HCT116 (cell line): ENCODE measurements at regions not wholly inside any gene's neighbourhood (a gene's known extent, or its start where the extent isn't known, plus 50 kb on each side); places are given as distances from the start of the nearest gene placed in this dataset.

Source experiments
- CBX3 ChIP-seq: IDR thresholded peaks from 2 replicates; pipeline ENCODE4 v1.6.1; 2012; ENCODE audit warnings: low read depth
- CEBPB ChIP-seq: IDR thresholded peaks from 2 replicates; pipeline ENCODE4 v1.6.1; 2012; ENCODE audit warnings: low read depth
- ELF1 ChIP-seq: IDR thresholded peaks from 2 replicates; pipeline ENCODE4 v1.6.1; 2012; ENCODE audit warnings: low read depth, borderline replicate concordance
- EZH2 ChIP-seq: fragments of 200-600 bp; sonication (generic); IDR thresholded peaks from 2 replicates; pipeline ENCODE4 v1.6.1; 2017; ENCODE audit warnings: antibody characterized with exemption, mixed run types
- EZH2phosphoT487 ChIP-seq: fragments of 200-600 bp; IDR thresholded peaks from 2 replicates; pipeline ENCODE4 v1.6.1; 2018; ENCODE audit warnings: antibody characterized with exemption, borderline replicate concordance
- FOSL1 ChIP-seq: IDR thresholded peaks from 2 replicates; pipeline ENCODE4 v1.6.1; 2012; ENCODE audit warnings: low read depth
- POLR2A ChIP-seq: IDR thresholded peaks from 2 replicates; pipeline ENCODE4 v1.7.0; 2011; ENCODE audit warnings: borderline replicate concordance; ENCODE audit not compliant: insufficient read depth, insufficient read length; ENCODE audit errors: extremely low read depth
- RAD21 ChIP-seq: IDR thresholded peaks from 2 replicates; pipeline ENCODE4 v1.6.1; 2012; ENCODE audit warnings: low read depth, mild to moderate bottlenecking
- SIN3A ChIP-seq: IDR thresholded peaks from 2 replicates; pipeline ENCODE4 v1.6.1; 2012; ENCODE audit warnings: low read depth
- SP1 ChIP-seq: IDR thresholded peaks from 2 replicates; pipeline ENCODE4 v1.6.1; 2012; ENCODE audit warnings: low read depth
- SRF ChIP-seq: IDR thresholded peaks from 2 replicates; pipeline ENCODE4 v1.6.1; 2012; ENCODE audit warnings: low read depth
- TCF7L2 ChIP-seq: IDR thresholded peaks from 2 replicates; pipeline ENCODE4 v1.7.0; 2011; ENCODE audit warnings: borderline replicate concordance, inconsistent platforms; ENCODE audit not compliant: insufficient read depth, insufficient read length; ENCODE audit errors: extremely low read depth
- YY1 ChIP-seq: IDR thresholded peaks from 2 replicates; pipeline ENCODE4 v1.6.1; 2011; ENCODE audit warnings: low read length, low read depth, moderate library complexity, mild to moderate bottlenecking; ENCODE audit not compliant: insufficient replicate concordance; ENCODE audit errors: extremely low read depth
- ZFX ChIP-seq: fragments of 450-650 bp; IDR thresholded peaks from 2 replicates; pipeline ENCODE4 v1.6.1; 2017
- ZNF274 ChIP-seq: fragments of 200-500 bp; sonication (Bioruptor generic); IDR thresholded peaks from 2 replicates; pipeline ENCODE4 v1.6.1; 2014; ENCODE audit warnings: mild to moderate bottlenecking, low read depth, low read length, inconsistent platforms
- TF ChIP-seq, protein P1 (sequence below), 3 experiments: fragments of 200-600 bp in 1 of 3; sonication (generic) in 1 of 3; IDR thresholded peaks in 2 of 3; conservative IDR thresholded peaks in 1 of 3; 2 replicates each; pipeline ENCODE4 v1.5.1; 2012 to 2017; ENCODE audit warnings: low read depth in 2 of 3, low read length in 2 of 3, antibody characterized with exemption in 1 of 3, borderline replicate concordance in 1 of 3, control low read depth in 1 of 3, mild to moderate bottlenecking in 1 of 3, mixed read lengths in 1 of 3, mixed run types in 1 of 3, moderate library complexity in 1 of 3; ENCODE audit not compliant: insufficient read depth in 1 of 3
- TF ChIP-seq, protein P2 (sequence below): IDR thresholded peaks from 2 replicates; pipeline ENCODE4 v1.6.1; 2012

DNA sequence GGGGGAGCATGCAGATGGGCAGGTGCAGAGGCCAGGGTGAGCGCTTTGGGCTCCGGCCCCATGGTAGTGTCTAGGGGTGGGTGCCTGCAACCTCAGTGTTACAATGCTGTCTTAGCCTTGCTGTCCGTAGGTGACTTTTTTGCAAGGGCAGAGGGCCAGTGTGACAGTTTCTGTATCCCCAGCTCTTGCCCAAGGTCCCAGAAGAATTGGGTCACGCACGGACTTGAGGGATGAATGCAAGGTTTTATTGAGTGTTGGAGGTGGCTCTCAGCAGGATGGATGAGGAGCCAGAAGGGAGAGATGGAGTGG, 492.5 kb downstream of the AGTPBP1 start (continued):
- TF ChIP-seq, protein P1, sequence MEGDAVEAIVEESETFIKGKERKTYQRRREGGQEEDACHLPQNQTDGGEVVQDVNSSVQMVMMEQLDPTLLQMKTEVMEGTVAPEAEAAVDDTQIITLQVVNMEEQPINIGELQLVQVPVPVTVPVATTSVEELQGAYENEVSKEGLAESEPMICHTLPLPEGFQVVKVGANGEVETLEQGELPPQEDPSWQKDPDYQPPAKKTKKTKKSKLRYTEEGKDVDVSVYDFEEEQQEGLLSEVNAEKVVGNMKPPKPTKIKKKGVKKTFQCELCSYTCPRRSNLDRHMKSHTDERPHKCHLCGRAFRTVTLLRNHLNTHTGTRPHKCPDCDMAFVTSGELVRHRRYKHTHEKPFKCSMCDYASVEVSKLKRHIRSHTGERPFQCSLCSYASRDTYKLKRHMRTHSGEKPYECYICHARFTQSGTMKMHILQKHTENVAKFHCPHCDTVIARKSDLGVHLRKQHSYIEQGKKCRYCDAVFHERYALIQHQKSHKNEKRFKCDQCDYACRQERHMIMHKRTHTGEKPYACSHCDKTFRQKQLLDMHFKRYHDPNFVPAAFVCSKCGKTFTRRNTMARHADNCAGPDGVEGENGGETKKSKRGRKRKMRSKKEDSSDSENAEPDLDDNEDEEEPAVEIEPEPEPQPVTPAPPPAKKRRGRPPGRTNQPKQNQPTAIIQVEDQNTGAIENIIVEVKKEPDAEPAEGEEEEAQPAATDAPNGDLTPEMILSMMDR (IDR thresholded peaks at IDR 0.05 in 2 of 3, conservative IDR thresholded peaks at IDR 0.05 in 1 of 3; ENCODE audit: borderline replicate concordance in 1 of 3, insufficient read depth in 1 of 3, low read depth in 2 of 3, low read length in 2 of 3): no peak
- TF ChIP-seq SRF (no peak), POLR2A (no peak), ZFX (no peak), CBX3 (no peak), EZH2phosphoT487 (no peak), EZH2 (no peak), ELF1 (no peak), CEBPB (no peak), ZNF274 (no peak), TCF7L2 (no peak), FOSL1 (no peak), SP1 (no peak), RAD21 (no peak), YY1 (no peak), SIN3A (no peak)
- TF ChIP-seq, protein P2, sequence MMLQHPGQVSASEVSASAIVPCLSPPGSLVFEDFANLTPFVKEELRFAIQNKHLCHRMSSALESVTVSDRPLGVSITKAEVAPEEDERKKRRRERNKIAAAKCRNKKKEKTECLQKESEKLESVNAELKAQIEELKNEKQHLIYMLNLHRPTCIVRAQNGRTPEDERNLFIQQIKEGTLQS: no peak
- TF ChIP-seq, all 23 proteins: peak for 0
